Caco-2 (cell line): ENCODE measurements at regions not wholly inside any gene's neighbourhood (a gene's known extent, or its start where the extent isn't known, plus 50 kb on each side); places are given as distances from the start of the nearest gene placed in this dataset.

Experiments
- BruUV-seq: library from RNA; stranded (reverse); fragments of 400-500 nt; replicated peaks from 2 replicates; lab custom pipeline; 2021; lab: Mats Ljungman, UMichigan
- CTCF ChIA-PET: fragments of 300-600 bp; sonication (Branson Sonifier 250); formaldehyde crosslinking; loops from one replicate; lab custom pipeline; 2022; ENCODE audit warnings: antibody characterized with exemption; lab: Charles Lee
- POLR2A ChIA-PET: fragments of 300-600 bp; sonication (Branson Sonifier 250); formaldehyde crosslinking; loops from one replicate; lab custom pipeline; 2022; ENCODE audit warnings: antibody characterized with exemption; lab: Charles Lee
- DNase-seq, 2 experiments: peaks; one replicate each; pipeline versions ENCODE4 v3.0.0 to v3.0.0-alpha.2; 2020 to 2022
- H3K27me3 ChIP-seq: replicated peaks from 2 replicates; pipeline ENCODE4 v1.6.0; 2011; ENCODE audit warnings: low read length; ENCODE audit not compliant: control insufficient read depth, insufficient read depth
- H3K36me3 ChIP-seq: 2 replicates; pipeline ENCODE4 v1.5.1; 2011; ENCODE audit warnings: low read length; ENCODE audit not compliant: control insufficient read depth, insufficient read depth
- H3K4me1 ChIP-seq: fragments of 250-450 bp; sonication (Bioruptor Pico); 2 replicates; pipeline ENCODE4 v1.5.1; 2020; ENCODE audit warnings: mild to moderate bottlenecking
- H3K4me3 ChIP-seq: 2 replicates; pipeline ENCODE4 v1.5.1; 2011; ENCODE audit warnings: low read depth, mild to moderate bottlenecking, control low read depth, low read length
- H3K9me3 ChIP-seq: fragments of 250-450 bp; sonication (Bioruptor Pico); 2 replicates; pipeline ENCODE4 v1.5.1; 2020; ENCODE audit warnings: mild to moderate bottlenecking, moderate library complexity
- H3K27ac Mint-ChIP-seq: one replicate; pipeline ENCODE4 v1.8.0; 2022; ENCODE audit warnings: mixed read lengths; ENCODE audit not compliant: unreplicated experiment
- H3K27me3 Mint-ChIP-seq: one replicate; pipeline ENCODE4 v1.8.0; 2022; ENCODE audit warnings: mixed read lengths; ENCODE audit not compliant: insufficient read depth, unreplicated experiment
- H3K36me3 Mint-ChIP-seq: one replicate; pipeline ENCODE4 v1.8.0; 2022; ENCODE audit warnings: mild to moderate bottlenecking, mixed read lengths; ENCODE audit not compliant: insufficient read depth, unreplicated experiment
- H3K4me1 Mint-ChIP-seq: one replicate; pipeline ENCODE4 v1.8.0; 2022; ENCODE audit warnings: low read depth, mixed read lengths; ENCODE audit not compliant: unreplicated experiment
- H3K4me3 Mint-ChIP-seq: one replicate; pipeline ENCODE4 v1.8.0; 2022; ENCODE audit warnings: mild to moderate bottlenecking, moderate library complexity, mixed read lengths; ENCODE audit not compliant: unreplicated experiment
- H3K9me3 Mint-ChIP-seq: one replicate; pipeline ENCODE4 v1.8.0; 2022; ENCODE audit warnings: mixed read lengths; ENCODE audit not compliant: unreplicated experiment
- intact Hi-C: fragments of 100-400 bp; cut with micrococcal nuclease; formaldehyde crosslinking; loops from one replicate; pipeline ENCODE4 v1.10.0; 2022; ENCODE audit not compliant: unreplicated experiment
- TF ChIP-seq, protein P1 (sequence below), 2 experiments: fragments of 200-600 bp in 1 of 2; IDR thresholded peaks; 1 replicate in 1 of 2; 2 replicates in 1 of 2; pipeline versions ENCODE4 v1.5.1 to v1.8.0; 2011 to 2022; ENCODE audit warnings: antibody characterized with exemption in 1 of 2, control low read depth in 1 of 2, inconsistent platforms in 1 of 2, low read depth in 1 of 2, low read length in 1 of 2, mild to moderate bottlenecking in 1 of 2, moderate library complexity in 1 of 2; ENCODE audit not compliant: insufficient read depth in 1 of 2, severe bottlenecking in 1 of 2, unreplicated experiment in 1 of 2

DNA sequence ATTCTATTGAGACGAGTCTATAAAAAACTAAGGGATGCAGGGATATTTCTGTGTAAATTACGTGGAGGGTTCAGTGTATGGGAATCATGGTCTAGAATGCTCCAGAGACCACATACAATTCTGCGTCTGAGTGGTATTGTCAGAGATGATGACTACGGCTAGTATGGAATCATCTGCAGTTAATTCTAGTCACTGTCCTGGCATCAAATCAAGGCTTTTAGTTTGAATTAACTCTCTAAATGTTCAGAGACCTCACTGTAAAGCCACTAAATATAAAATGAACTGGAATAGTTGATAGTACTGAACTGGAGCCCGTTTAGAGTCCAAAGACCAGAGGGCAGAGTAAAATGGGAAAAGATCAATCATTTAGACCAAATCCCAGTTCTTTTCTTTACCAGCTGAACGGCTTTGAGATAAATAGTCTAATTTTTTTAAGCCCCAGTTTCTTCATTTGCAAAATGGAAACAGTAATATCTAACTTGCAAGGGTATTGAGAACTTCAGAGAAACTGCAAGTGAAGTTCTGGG, 599.8 kb downstream of the EBF1 start:
- POLR2A ChIA-PET = no interaction called here
- TF ChIP-seq, protein P1, sequence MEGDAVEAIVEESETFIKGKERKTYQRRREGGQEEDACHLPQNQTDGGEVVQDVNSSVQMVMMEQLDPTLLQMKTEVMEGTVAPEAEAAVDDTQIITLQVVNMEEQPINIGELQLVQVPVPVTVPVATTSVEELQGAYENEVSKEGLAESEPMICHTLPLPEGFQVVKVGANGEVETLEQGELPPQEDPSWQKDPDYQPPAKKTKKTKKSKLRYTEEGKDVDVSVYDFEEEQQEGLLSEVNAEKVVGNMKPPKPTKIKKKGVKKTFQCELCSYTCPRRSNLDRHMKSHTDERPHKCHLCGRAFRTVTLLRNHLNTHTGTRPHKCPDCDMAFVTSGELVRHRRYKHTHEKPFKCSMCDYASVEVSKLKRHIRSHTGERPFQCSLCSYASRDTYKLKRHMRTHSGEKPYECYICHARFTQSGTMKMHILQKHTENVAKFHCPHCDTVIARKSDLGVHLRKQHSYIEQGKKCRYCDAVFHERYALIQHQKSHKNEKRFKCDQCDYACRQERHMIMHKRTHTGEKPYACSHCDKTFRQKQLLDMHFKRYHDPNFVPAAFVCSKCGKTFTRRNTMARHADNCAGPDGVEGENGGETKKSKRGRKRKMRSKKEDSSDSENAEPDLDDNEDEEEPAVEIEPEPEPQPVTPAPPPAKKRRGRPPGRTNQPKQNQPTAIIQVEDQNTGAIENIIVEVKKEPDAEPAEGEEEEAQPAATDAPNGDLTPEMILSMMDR (IDR thresholded peaks at IDR 0.05; ENCODE audit: insufficient read depth in 1 of 2, low read depth in 1 of 2, low read length in 1 of 2, severe bottlenecking in 1 of 2, unreplicated experiment in 1 of 2) = no peak
- Mint-ChIP-seq H3K36me3 (no peaks in the 10 kb centered on the region), H3K27ac (no peak overlapping the region), H3K4me1 (no peaks in the 10 kb centered on the region), H3K27me3 (peaks cover 6% of the 10 kb centered on the region), H3K9me3 (no peaks in the 10 kb centered on the region), H3K4me3 (no peak overlapping the region)
- Histone ChIP-seq H3K9me3 (no peaks in the 10 kb centered on the region), H3K4me3 (no peak overlapping the region), H3K27me3 (no peaks in the 10 kb centered on the region), H3K4me1 (no peaks in the 10 kb centered on the region), H3K36me3 (no peaks in the 10 kb centered on the region)
- DNase-seq = no peak
- no TSS peak for BruUV-seq
- CTCF ChIA-PET = no interaction called here
- intact Hi-C loops = no loop called here

DNA sequence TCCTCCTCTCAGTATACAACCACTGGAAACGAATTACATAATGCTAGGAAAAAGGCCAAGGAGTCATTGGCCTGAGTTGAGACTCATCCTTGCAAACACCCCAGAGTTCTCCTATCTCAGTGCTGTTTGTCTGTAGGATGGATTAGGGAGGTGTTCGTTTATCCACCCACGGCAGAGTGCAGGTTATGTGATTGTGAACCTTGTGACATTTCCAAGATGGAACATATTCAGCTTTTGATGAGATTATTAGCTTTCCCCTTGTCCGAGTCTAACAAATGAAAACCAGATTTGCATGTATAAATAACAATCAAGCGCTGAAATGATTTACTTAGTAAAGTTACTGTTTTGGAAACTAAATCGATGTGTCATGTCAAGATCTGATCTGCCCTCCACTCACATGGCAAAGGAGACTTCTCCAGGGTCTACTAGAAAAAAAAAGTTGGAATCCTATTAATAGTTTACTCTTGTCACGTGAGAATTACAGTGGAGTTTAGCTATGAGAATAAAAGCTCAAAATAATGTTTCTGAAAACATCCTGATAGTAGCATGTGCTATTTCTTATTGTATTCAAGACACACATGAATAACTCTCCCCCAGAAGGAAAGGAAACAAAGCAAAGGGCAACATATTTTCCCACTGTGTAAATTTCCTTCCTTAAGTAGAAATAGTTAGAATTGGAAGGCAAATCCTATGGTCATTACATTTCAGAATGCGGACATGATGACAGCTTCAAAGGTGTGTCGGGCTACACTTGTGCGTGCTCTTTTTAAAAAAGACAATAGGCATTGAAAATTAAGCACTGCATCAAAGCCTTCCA, 600.4 kb downstream of the EBF1 start:
- H3K27me3 Mint-ChIP-seq = peaks cover 6% of the 10 kb centered on the region
- Histone ChIP-seq H3K9me3 (no peaks in the 10 kb centered on the region), H3K27me3 (no peaks in the 10 kb centered on the region), H3K36me3 (no peaks in the 10 kb centered on the region), H3K4me3 (no peak overlapping the region), H3K4me1 (no peaks in the 10 kb centered on the region)
- CTCF ChIA-PET = no interaction called here
- TF ChIP-seq, protein P1 (IDR thresholded peaks at IDR 0.05; ENCODE audit: insufficient read depth in 1 of 2, low read depth in 1 of 2, low read length in 1 of 2, severe bottlenecking in 1 of 2, unreplicated experiment in 1 of 2) = no peak
- no TSS peak for BruUV-seq
- POLR2A ChIA-PET = no interaction called here
- H3K4me1 Mint-ChIP-seq = no peaks in the 10 kb centered on the region
- H3K27ac Mint-ChIP-seq = no peak overlapping the region
- H3K9me3 Mint-ChIP-seq = no peaks in the 10 kb centered on the region
- intact Hi-C loops = no loop called here
- DNase-seq = no peak
- no peak overlapping the region for H3K4me3 Mint-ChIP-seq
- H3K36me3 Mint-ChIP-seq = no peaks in the 10 kb centered on the region

- Histone ChIP-seq H3K4me1 (no peaks in the 10 kb centered on the region), H3K36me3 (no peaks in the 10 kb centered on the region), H3K27me3 (no peaks in the 10 kb centered on the region), H3K4me3 (no peak overlapping the region), H3K9me3 (no peaks in the 10 kb centered on the region)
- Mint-ChIP-seq H3K27ac (no peak overlapping the region), H3K4me1 (no peaks in the 10 kb centered on the region), H3K36me3 (no peaks in the 10 kb centered on the region), H3K9me3 (no peaks in the 10 kb centered on the region), H3K27me3 (peaks cover 6% of the 10 kb centered on the region), H3K4me3 (no peak overlapping the region)
- intact Hi-C loops = no loop called here
- TF ChIP-seq, protein P1 (IDR thresholded peaks at IDR 0.05; ENCODE audit: insufficient read depth in 1 of 2, low read depth in 1 of 2, low read length in 1 of 2, severe bottlenecking in 1 of 2, unreplicated experiment in 1 of 2) = no peak
- ChIA-PET CTCF (no interaction called here), POLR2A (no interaction called here)
- no peak for DNase-seq
- BruUV-seq = no TSS peak
These were observed 603.1 kb downstream of the EBF1 start for GRCh38 chr5:158496624-158497023.
